ENCODE measurements at regions not wholly inside any gene's neighbourhood (a gene's known extent, or its start where the extent isn't known, plus 50 kb on each side); places are given as distances from the start of the nearest gene placed in this dataset.

DNA sequence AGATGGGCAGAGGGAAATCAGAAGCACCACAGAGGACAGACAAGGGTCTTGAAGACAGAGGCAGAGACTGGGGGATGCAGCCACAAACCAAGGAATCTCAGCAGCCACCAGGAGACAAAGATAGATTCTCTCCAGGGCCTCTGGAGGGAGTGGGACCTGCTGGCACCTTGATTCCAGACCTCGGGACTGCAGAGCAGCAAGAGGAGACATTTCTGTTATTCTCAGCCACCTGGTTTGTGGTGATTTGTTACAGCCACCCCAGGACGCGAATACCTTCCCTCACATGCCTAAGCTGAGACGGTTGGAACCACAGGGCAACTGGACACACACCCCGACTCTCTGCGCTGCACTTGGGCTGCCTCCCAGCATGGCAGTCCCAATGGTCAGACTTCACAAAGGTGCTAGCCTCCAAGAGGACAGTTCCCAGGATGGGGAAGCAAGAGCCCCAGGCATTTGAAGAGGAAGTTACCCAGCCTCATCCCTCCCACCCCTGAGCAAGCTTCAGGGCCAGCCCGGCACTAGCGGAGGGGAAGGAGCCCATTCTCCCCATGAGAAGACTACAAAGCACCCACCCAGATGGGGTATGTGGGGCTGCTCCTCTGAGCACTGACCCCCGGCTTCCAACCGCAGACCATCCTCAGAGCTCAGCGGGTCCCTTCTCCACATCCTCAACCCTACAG is 104.6 kb upstream of the INSIG1 start:
- no peaks in the 10 kb centered on the region for H3K27me3 ChIP-seq
- no peak for DNase-seq
- no peak overlapping the region for H3K4me3 ChIP-seq
- no peaks in the 10 kb centered on the region for H3K36me3 ChIP-seq
- H3K9me3 ChIP-seq = no peaks in the 10 kb centered on the region

DNA sequence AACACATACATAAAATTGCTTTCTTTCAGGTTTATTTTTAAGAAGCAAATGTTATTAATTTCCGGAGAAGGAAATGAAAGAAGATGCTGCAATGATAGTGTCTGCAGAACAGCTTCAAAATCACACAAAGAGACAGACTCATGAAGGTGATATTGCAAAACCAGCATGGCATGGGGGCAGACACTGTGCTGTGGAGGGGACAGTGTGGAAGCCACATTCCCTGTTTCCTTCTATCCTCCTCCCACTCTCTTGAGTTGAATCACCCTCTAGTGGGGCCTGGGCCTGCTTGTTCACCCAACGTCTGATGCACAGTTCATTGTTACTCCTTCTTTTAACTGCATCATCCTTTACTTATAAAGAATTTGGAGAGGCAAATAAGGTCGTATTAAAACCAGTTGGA is 104.0 kb upstream of the INSIG1 start:
- no peaks in the 10 kb centered on the region for H3K9me3 ChIP-seq
- no peaks in the 10 kb centered on the region for H3K27me3 ChIP-seq
- no peak overlapping the region for H3K4me3 ChIP-seq
- no peaks in the 10 kb centered on the region for H3K36me3 ChIP-seq
- DNase-seq = no peak

DNA sequence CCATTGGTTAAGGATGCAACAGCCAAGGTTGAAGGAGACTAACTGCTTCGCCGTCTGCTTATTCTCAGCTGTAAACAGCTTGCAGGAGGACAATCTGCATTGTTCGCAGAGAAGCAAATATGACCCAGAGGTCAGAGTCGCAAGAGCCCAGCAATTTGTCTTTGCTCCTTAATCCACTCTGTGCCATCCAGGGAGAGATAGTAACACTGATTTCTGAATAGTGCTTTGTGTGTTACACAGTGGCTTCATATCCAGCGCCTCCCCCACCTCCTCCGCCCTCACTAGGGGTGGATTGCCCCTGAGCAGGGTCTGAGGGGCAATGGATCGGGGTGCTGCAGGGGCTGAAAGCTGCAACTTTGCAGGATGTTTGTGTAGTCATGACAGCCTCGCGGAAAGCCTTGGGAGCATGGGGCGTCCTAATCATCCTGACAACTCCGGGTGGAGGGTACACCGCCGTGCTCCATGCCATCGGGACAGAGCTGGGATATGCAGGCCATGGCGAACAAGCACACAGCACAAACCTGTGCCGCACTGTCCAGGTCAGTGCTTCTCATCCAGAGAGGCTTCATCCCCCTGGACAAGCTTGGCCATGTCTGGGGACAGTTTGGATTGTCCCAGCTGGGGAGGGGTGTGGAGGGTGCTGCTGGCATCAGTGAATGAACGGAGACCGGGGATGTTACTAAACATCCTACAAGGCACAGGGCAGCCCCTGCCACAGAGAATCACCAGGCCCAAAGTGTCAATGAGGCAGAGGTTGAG is 103.1 kb upstream of the INSIG1 start:
- Histone ChIP-seq H3K27me3 (no peaks in the 10 kb centered on the region), H3K4me3 (no peak overlapping the region), H3K36me3 (no peaks in the 10 kb centered on the region), H3K9me3 (no peaks in the 10 kb centered on the region)
- DNase-seq = no peak

GRCh38 chr7:155195939-155196523 is 101.6 kb upstream of the INSIG1 start:
- H3K4me3 ChIP-seq = no peak overlapping the region
- no peaks in the 10 kb centered on the region for H3K9me3 ChIP-seq
- no peaks in the 10 kb centered on the region for H3K27me3 ChIP-seq
- no peaks in the 10 kb centered on the region for H3K36me3 ChIP-seq
- no peak for DNase-seq

DNA sequence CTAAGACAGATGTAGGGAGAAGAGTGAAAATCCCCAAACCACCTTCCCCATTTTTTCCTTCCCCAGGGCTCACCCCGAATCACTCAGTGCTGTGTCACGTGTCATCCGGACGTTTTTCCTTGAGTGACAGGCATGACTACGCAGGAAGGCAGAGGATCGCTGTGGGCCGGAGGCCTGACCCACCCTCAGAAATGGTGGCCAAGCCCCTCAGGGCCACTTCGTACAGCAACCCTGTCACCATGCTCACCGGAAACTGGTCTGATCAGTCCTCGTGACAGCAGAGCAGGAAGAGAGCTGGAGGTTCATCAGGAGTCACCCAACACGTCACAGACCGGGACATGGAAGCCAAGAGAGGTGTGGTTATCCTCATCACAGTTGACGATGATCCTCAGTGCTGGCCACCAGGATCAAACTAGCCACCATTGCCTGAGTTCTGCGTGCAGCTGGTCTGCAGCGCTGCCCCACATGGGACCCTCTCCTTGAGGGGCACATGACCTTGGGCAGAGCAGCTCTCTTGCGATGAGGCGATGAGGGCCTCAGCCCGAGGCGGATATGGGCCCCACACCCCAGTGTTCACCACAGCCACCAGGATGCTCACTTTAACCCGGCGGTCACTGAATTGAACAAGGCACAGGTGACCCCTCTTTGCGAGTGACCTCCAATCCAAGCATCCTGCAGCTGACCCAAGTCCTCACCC is 99.3 kb upstream of the INSIG1 start:
- DNase-seq = no peak
- Histone ChIP-seq H3K36me3 (no peaks in the 10 kb centered on the region), H3K27me3 (no peaks in the 10 kb centered on the region), H3K4me3 (no peak overlapping the region), H3K9me3 (no peaks in the 10 kb centered on the region)

- no peaks in the 10 kb centered on the region for H3K27me3 ChIP-seq
- no peaks in the 10 kb centered on the region for H3K9me3 ChIP-seq
- DNase-seq = no peak
- H3K4me3 ChIP-seq = no peak overlapping the region
- H3K36me3 ChIP-seq = no peaks in the 10 kb centered on the region
These were observed 98.5 kb upstream of the INSIG1 start for GRCh38 chr7:155198901-155199845.

DNA sequence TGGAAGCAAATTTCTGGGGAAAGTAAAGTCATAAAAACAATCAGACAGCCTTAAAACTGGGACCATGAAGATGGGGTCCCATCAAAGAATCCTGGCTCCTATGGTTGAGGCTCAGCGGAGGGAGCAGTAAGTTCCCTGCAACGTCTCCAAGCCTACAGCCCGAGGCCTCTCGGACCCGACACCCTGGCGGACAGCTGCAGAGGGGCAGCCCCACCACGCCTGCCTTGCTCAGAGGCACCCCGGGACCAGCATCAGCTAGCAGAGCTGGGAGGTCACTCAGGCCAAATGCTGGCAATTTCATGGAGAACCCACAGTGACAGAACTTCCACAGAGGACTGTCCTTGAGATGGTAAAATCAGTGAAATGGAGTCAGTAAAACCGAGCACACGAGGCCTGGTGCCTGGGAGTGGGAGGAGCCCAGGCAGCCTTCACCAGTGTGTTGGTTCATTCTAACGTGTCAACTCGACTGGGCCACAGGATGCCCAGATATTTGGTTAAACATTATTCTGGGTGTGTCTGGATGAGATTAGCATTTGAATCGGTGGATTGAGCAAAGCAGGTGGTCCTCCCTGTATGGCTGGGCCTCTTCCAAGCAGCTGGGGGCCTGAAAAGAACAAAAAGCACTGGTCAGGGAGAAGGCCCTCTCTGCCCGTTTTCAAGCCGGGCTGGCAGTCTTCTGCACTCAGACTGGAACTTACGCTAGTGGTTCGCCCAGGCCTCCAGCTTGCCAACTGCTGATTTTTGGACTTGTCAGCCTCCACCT is 96.2 kb upstream of the INSIG1 start:
- no peak for DNase-seq
- H3K9me3 ChIP-seq = no peaks in the 10 kb centered on the region
- H3K4me3 ChIP-seq = no peak overlapping the region
- H3K27me3 ChIP-seq = no peaks in the 10 kb centered on the region
- no peaks in the 10 kb centered on the region for H3K36me3 ChIP-seq

DNA sequence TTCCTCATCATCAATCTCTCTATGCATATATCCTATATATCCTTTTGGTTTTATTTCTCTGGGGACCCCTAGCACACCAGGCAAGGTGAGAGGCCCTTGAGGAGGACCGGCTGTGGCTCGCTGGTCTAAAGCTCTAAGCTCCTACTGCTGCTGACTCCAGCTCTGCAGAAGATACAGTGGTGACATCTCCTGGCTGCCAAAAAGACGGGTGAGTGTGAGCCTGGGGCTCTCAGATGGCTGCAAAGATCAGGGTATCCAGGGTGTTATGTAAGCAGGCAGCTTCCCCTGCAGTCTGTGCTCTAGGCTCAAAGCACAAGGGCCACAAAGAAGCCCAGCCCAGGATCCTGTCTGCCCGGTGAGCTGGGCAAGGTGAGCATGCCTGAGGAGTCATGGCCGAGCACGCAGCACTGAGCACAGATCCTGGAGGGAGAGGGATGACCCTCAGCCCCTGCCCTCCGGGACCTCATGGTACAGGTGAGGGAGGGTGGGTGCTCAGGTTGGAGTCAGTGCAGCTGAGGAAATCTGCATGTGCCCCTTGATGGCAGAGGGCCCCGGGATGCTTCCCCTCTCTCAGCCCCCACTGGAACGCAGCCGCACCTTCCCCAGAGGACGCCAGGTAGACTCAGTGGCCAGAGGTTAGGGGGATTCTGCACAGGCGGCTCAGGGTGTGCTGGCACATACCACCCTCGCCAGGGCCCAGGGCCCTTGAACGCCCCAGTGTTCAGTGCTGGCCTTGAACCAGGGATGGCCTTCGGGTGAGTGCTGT is 95.4 kb upstream of the INSIG1 start:
- H3K27me3 ChIP-seq = no peaks in the 10 kb centered on the region
- H3K9me3 ChIP-seq = no peaks in the 10 kb centered on the region
- no peaks in the 10 kb centered on the region for H3K36me3 ChIP-seq
- no peak overlapping the region for H3K4me3 ChIP-seq
- no peak for DNase-seq

- DNase-seq = no peak
- H3K9me3 ChIP-seq = no peaks in the 10 kb centered on the region
- H3K27me3 ChIP-seq = no peaks in the 10 kb centered on the region
- no peak overlapping the region for H3K4me3 ChIP-seq
- H3K36me3 ChIP-seq = no peaks in the 10 kb centered on the region
These were observed 94.4 kb upstream of the INSIG1 start for GRCh38 chr7:155203059-155203881.

DNA sequence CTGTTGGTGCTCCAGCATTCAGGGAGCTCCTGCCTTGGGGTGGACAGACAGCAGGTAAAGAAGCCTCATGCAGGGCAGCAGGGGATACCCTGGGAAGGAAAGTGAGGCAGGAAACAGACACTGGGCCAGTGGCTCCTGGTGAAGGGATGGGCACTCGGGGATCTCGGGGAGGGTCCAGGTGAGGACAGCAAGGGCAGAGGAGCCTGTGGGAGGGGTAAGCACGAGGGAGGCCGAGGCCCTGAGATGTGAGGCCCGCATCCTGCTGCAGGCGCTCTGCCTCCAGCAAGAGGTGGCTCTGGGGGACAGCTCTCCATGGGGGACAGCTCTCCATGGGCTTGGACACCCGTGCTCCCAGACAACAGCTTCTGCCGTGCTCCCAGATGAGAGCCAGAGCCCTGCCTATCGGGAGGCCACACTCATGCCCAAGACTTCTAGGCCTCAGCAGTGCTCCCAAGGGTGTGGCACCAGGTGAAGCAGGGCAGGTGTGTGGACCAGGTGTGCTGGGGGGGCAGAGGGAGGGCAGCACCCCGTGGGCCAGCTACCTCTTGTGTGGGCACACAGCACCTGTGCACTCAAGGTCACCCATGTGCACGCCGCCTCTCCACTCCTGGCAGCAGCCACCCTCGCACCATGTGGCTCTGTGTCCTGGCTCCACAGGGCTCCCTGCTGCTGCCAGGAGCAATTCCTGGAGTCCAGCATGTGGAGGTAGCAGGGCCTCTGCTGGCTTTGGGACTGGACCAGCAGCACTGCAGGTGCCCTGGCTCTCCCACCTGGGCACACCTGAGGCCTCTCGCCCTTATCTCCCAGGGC is 93.6 kb upstream of the INSIG1 start:
- Histone ChIP-seq H3K9me3 (no peaks in the 10 kb centered on the region), H3K36me3 (no peaks in the 10 kb centered on the region), H3K27me3 (no peaks in the 10 kb centered on the region), H3K4me3 (no peak overlapping the region)
- no peak for DNase-seq

DNA sequence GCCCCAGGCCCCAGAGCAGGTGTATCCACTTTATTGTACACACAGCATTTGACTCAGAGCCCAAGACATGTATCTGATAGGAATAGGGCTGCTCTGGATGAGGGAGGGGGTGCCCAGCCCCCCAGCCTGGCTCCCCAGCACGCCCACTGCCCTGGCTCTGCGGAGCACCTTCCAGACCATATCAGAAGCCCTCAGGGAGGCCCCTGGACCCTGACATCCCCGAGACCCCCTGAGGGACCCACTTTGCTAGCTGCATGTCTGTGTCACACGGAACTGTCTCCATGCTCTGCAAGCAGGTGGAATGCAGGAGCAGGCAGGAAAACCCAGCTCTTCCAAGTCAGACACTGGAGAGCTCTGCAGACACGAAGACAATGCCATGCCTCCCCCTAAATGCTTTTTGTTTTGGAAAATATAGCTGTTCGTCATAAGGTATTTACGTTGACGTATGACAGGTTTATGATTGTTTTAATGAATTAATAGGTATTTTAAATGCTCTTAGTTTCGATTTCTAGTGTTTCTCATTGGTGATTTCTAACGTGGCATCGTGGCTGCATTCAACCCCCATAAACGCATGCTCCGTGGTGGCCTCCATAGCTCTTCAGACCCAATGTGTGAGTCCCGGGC is 92.8 kb upstream of the INSIG1 start:
- Histone ChIP-seq H3K9me3 (no peaks in the 10 kb centered on the region), H3K4me3 (no peak overlapping the region), H3K27me3 (no peaks in the 10 kb centered on the region), H3K36me3 (no peaks in the 10 kb centered on the region)
- DNase-seq = no peak

- H3K9me3 ChIP-seq = no peaks in the 10 kb centered on the region
- peak overlapping the region; percentile 25 for H3K4me3 ChIP-seq
- H3K27me3 ChIP-seq = no peaks in the 10 kb centered on the region
- DNase-seq = peak; percentile 87
- no peaks in the 10 kb centered on the region for H3K36me3 ChIP-seq
These were observed 92.0 kb upstream of the INSIG1 start for GRCh38 chr7:155205368-155206317.

All from MG63 (cell line).